NCI-H1436 treated with DMSO at 0.1 percent for 48 hours (cell line): ENCODE measurements at regions not wholly inside any gene's neighbourhood (a gene's known extent, or its start where the extent isn't known, plus 50 kb on each side); places are given as distances from the start of the nearest gene placed in this dataset.
"Not testable (repeated sequence)": the region's sequence is repeated elsewhere in the genome, so short reads cannot be mapped to it uniquely, and the experiment has no call there.

Experiments
- DNase-seq: peaks from one replicate; lab custom pipeline; 2025; lab: John Stamatoyannopoulos, UW

DNA sequence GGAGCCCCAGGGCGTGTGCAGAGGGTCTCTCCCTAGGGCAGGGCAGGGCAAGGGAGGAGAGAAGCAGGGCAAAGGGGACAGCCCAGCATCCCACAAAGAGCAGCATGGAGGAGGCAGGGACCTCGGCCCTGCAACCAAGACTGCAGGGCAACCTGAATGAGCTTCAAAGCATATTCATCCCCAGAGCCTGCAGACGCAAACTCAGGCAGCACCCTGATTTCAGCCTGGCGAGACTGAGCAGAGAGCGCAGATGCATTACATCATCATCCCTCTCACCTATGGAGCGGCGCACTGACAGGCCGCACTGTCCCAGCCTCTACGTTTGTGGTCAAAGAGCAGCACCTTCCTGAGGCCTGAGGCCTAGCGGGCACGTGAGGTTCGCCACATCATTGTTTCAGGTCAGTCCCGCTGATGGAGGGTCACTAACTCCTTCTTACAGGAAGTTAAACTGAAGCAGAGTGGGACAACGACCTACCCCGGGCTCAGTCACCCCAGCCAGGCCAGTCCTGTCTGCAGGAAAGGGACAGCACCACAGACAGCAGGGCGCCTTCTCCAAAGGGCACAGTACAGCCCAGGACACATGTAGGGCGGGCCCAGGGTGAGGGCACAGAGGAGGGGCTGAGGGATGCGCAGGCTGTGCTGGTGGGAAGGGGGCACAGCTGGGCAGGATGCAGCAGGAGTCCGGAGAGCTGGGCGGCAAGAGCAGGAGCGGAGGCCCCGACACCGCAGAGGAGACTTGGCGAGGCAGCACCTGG is 67.2 kb upstream of the RAB6C start:
- no peak for DNase-seq

- DNase-seq: no peak
These were observed 66.4 kb upstream of the RAB6C start for GRCh38 chr2:129912871-129913694.

DNA sequence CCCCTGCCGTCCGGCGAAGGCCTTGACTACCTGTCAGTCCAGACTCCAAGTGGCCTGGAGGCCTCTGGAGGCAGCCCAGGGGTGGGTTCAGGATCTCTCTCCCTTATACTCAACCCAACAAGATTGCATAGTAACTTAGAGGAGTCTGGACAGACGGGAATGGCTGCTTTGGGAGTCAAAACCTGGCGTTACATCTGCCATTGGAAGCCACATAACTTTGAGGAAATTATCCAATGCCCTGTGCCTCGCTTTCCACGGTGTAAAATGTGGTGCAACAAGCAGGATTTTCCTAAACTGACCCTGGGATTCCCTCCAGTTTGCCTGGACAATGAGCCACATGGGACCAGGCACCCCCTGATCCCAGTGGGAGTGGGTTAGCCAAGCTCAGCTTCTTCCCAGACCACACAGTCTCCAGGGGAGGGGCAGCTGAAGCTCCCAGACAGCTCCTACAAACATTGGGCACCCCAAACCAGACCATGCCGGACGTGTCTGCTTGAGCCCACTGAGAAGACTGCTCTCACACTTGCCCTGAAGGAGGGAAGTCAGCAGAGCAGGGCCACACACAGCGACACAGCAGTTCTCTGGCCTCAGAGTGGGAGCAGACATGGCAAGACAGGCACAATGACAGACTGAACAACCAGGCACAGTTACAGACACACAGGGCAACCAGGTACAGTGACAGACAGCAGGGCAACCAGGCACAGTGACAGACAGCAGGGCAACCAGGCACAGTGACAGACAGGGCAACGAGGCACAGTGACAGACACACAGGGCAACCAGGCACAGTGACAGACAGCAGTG is 65.6 kb upstream of the RAB6C start:
- DNase-seq: no peak

DNA sequence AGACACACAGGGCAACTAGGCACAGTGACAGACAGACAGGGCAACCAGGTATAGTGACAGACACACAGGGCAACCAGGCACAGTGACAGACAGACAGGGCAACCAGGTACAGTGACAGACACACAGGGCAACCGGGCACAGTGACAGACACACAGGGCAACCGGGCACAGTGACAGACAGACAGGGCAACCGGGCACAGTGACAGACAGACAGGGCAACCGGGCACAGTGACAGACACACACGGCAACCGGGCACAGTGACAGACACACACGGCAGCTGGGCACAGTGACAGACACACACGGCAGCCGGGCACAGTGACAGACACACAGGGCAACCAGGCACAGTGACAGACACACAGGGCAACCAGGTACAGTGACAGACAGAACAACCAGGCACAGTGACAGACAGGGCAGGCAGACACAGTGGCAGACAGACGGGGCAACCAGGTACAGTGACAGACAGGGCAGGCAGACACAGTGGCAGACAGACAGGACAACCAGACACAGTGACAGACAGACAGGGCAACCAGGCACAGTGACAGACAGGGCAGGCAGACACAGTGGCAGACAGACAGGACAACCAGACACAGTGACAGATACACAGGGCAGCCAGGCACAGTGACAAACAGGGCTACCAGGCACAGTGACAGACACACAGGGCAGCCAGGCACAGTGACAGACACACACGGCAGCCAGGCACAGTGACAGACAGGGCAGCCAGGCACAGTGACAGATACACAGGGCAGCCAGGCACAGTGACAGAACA is 64.7 kb upstream of the RAB6C start:
- no peak for DNase-seq

- no peak for DNase-seq
These were observed 64.1 kb upstream of the RAB6C start for GRCh38 chr2:129915303-129915840.

DNA sequence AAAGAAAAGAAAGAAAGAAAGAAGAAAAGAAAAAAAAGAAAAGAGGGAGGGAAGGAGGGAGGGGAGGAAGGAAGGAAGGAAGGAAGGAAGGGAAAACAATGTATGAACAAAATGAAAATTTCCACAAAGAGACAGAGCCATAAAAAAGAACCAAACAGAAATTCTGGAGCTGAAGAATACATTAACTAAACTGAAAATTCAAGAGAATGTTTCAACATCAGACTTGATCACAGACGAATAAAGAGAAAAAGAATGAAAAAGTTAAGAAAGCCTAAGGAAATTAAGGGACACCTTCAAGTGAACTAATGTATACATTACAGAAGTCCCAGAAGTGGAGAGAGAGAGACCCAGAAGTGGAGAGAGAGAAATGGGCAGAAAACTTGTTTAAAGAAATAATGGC is 60.9 kb upstream of the RAB6C start:
- DNase-seq: no peak

DNA sequence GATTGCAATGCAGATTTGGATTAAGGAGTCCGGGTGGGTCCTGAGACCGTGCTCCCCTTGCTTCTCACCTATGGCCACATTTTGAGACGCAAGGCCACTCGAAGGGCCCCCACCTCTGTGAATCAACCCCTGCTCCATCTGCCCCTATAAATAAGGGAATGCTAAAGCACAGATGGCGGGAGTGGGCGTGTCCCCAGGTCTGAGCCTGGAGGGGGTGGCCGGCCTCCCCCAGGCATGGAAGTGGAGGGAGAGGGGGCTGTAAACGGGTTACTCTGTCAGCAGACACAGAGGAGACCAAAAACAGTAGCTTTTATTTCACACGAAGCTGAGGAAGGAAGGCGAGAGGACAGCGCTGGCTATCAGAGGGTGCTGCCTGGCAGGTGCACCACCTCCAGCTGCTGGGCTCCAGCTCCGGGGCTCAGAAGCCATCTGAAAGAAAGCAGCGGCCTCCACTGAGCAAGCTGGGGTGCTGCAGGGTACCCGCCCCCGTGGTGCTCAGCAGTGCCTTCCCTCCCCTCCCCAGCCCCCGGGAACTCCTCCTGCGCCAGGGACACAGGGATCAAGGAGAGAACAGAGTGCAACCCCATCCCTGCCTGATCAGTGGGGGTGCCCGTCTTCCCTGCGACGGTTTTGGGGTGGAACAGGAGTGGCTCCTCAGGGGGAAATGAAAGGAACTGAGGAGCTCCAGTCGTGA is 56.7 kb upstream of the RAB6C start:
- no peak for DNase-seq

GRCh38 chr2:129923265-129924091 is 56.0 kb upstream of the RAB6C start:
- no peak for DNase-seq

- DNase-seq: not testable (repeated sequence)
These were observed 55.4 kb upstream of the RAB6C start for GRCh38 chr2:129924115-129924514.

GRCh38 chr2:129925381-129925780 is 54.1 kb upstream of the RAB6C start:
- no peak for DNase-seq

DNA sequence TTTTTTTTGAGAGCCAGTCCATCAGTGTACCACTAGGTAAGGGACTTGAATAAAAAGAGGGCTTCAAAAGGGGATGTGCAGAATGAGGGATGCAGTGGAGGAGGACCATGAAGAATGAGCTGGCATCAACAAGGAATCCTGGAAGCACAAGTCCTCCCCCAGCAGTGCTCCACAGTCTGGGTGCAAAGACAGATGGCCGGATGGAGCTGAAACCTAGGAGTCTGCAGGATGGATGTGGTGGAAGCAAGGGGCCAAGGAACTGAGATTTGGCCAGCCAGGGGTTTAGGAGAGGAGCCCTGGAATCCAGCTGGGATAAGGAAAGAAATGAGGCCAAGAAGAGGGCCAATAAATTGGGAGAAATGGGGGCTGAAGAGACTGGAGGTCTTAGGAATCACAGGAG is 51.8 kb upstream of the RAB6C start:
- no peak for DNase-seq

GRCh38 chr2:129929321-129930290 is 49.9 kb upstream of the RAB6C start:
- DNase-seq: no peak
